GM21360 (cell line): ENCODE measurements at regions not wholly inside any gene's neighbourhood (a gene's known extent, or its start where the extent isn't known, plus 50 kb on each side); places are given as distances from the start of the nearest gene placed in this dataset.
"Not testable (repeated sequence)": the region's sequence is repeated elsewhere in the genome, so short reads cannot be mapped to it uniquely, and the experiment has no call there.

Experiments
- ATAC-seq: cut with Tn5 transposase; IDR thresholded peaks from one replicate; pipeline ENCODE4 v1.9.1; 2021; ENCODE audit warnings: mild to moderate bottlenecking, moderate library complexity; ENCODE audit not compliant: unreplicated experiment

GRCh38 chr3:192968901-192969300 lies 51.2 kb upstream of the MB21D2 start:
- ATAC-seq, result not testable (repeated sequence)

- no peak for ATAC-seq
Observed at GRCh38 chr3:192980632-192981031, 63.0 kb upstream of the MB21D2 start.

- no peak for ATAC-seq
Observed at GRCh38 chr3:192986379-192986778, 68.7 kb upstream of the MB21D2 start.

DNA sequence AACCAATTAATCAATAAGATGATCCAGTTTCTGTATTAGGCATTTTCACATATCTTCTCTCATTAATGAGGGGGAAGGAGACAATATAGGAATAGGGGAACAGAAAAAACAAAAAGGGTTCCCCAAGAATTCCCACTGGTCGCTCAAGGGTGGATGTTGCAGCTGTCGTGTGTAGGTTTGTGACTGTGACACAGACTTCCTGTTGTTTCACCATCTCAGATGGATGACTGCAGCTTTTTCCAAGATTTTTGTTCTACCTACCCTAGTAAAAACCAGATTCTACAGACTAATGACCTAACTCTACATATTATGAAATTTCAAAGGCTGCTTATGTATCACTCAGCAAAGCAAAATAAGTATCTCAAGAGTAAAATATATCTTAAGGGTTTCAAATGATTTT lies 73.7 kb upstream of the MB21D2 start:
- no peak for ATAC-seq

DNA sequence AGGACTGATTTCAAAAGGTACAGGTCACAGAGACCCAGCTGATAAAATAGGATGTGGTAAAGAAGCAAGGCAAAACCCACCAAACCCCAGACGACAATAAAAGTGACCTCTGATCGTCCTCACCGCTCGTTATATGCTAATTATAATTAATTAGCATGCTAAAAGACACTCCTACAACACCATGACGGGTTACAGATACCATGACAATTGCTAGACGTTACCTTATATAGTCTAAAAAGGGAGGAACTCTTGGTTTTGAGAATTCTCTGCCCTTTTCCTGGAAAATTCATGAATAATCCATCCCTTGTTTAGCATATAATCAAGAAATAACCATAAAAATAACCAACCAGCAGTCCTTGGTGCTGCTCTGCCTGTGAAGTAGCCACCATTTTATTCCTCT lies 74.7 kb upstream of the MB21D2 start:
- ATAC-seq, result no peak

DNA sequence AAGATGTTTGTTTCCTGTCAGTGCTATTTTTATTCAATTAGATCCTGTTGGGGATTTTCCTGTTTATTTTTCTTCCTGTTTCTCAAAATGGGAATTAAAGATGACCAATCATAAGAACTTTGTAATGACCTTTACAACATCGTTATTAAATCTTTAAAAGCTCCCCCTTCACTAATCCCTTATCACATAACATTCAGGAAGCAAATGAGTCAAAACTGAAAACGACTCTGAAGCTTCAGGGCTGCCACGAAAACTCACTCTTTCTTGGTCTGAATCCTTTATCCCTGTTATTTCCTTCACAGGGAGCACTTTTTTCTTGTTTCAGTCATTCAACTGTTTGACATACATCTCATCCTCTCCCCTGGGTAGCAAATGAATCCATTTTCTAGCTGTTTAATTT lies 75.8 kb upstream of the MB21D2 start:
- ATAC-seq, result no peak

DNA sequence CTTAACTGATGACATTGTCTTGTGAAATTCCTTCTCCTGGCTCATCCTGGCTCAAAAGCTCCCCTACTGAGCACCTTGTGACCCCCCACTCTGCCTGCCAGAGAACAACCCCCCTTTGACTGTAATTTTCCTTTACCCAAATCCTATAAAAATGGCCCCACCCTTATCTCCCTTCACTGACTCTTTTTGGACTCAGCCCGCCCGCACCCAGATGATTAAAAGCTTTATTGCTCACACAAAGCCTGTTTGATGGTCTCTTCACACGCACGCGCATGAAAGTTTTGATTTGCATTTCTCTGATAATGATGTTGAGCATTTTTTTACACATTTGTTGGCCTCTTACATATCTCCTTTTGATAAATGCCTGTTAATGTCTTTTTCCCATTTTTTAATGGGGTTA lies 83.5 kb upstream of the MB21D2 start:
- not testable (repeated sequence) for ATAC-seq

DNA sequence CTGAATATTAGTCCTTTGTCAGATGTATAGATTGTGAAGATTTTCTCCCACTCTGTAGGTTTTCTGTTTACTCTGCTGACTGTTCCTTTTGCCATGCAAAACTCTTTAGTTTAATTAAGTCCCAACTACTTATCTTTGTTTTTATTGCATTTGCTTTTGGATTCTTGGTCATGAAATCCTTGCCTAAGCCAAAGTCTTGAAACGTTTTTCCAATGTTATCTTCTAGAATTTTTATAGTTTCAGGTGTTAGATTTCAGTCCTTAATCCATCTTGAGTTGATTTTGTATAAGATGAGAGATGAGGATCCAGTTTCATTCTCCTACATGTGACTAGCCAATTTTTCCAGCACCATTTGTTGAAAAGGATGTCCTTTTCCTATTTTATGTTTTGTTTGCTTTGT lies 86.0 kb upstream of the MB21D2 start:
- not testable (repeated sequence) for ATAC-seq

DNA sequence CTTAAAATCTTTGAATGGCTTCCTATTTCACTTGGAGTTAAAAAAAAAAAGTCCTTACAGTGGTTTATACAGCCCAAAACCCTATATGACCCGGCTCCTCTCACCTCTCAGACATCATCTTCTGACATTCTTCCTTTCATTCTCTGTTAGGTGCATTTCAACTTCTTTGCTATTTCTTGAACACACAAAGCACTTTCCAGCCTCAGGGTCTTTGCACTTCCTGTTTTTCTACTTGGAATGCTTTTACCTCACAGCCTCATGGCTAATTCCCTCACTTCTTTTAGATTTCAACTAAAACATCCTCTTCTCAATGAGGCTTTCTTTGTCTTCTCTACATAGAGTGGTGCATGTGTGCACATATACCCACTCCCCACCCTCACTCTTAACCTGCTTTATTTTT lies 91.0 kb upstream of the MB21D2 start:
- ATAC-seq, result no peak

DNA sequence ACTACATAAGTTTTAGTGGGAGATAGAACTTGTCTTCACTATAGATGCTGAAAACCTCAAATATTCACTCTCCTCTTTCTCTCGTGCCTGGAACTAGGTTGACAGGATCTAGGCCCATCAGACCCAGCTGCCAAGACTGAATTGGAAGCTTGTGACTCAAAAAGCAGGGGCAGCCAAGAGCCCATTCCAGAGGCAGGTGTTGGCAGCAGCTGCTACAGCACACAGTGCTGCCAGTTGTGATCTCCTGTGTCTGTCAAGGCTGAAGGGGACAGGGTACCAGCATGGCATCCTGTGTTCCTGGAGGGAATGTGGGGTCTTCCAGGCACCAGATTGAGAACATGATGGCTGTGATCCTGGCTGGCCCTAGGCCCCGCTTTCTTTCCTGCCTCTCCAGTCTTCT lies 92.5 kb upstream of the MB21D2 start:
- no peak for ATAC-seq

DNA sequence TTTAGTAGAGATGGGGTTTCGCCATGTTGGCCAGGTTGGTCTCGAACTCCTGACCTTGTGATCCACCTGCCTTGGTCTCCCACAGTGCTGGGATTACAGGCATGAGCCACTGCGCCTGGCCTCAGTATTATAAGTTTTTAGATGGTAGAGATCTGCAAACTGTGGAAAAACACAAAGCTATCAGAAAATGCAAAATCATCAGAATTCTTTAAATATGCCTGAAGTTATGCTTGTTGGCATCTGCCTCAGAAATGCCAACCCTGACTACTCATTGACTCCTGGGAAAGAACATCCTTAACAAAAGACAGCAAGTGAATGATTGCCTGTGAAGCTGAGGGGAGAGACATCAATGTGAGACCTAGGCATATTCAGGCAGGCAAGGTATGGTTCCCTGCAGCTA lies 94.3 kb upstream of the MB21D2 start:
- no peak for ATAC-seq

- ATAC-seq, result no peak
Observed at GRCh38 chr3:193014902-193015301, 97.2 kb upstream of the MB21D2 start.

DNA sequence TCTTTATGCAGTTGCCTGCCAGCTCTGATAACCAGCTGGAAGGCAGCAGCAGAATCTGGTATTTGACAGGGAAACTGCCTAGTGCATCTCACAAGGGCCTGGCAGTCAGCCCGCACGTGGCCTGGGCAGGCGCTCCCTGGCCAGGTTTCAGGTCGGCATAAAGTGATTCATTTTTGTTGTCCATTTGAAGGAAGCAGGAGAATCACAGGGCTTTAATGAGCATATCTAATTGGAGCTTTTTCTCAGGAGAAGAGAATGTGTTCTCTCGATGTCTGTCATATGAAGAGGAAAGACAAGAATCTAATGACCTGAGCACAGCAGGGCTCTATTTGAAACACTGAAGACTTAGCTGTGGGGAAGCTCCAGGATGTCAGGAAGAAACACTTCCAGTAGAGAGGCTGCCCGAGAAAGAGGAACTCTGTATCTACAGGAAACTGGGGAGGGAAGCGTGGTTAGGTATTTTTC lies 98.8 kb upstream of the MB21D2 start:
- ATAC-seq, result no peak

DNA sequence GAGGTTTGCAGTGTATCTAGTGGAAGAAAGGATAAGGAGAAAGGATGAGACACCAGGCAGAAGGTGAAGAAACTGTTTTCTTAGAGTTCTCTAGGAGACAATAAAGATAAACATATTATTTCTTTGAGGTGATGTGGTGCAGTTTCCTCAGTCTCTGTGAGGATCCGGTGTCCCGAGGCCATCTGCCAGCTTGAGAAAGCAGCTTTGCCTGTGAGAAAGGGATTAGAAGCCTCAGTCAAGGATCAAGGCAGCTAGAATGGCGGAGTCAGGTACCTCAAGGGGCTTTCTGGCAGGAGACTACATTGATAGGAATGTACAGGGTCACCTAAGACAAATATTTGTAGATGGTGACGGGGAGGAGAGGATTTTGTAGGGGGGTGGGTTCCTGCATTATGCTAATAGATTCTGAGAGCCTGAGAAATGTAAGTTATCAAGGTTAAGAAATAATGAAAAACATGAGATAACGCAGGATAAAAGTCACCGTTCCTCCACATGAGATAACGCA lies 103.9 kb upstream of the MB21D2 start:
- ATAC-seq, result no peak

- no peak for ATAC-seq
Observed at GRCh38 chr3:193023218-193023617, 105.6 kb upstream of the MB21D2 start.

DNA sequence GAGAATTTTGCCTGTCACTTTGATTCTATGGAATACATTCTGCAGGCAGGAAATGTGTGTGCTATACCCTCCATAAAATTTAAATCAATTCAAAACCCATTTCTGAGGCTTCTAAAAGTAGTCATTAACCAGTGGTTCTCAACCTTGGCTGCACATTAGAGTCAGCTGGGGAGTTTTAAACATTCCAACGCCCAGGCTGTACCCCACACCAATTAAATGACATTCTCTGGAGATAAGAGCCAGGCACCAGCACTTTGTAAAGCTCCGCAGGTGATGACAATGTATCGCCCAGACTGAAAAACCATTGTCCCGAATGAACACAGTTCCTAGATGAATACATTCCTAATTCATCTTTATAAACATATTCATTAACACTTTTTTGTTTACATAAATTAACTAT lies 110.6 kb upstream of the MB21D2 start:
- ATAC-seq, result no peak

DNA sequence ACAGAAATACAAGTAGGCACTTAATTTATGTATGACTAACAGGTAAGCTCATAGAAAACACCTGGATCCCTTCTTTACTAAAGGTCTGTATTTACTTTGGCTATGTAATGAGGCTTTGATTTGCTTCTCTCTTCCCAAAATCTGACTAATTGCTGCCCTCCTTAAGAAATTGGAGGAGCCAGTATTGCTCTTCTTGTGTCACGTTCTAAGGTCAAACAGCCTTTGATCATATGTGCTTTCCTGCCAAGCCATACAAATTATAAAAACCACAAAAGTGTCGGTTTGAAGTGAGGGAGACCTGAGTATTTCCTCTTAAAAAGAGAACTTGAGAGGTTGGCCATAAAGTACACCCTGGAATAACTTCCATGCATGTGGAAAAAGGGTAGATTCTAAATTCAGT lies 112.1 kb upstream of the MB21D2 start:
- ATAC-seq, result no peak

DNA sequence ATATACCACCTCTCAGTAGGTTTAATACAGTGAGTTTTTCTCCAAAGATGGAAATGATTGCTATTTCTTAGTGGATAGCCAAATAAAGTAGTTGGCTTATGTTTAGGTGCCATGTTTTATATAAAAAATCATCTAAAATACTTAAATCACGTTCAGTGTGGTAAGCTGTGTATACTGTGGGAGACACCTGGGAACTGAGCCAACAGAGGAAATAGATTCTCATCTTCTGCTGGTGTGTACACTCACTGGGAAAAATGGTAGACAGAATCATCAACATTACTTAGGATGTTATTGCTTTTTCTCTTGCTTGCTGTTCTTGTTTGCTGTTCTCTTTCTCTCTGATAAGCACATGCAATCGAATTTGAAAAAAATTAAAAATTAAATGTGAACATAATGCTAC lies 112.6 kb upstream of the MB21D2 start:
- no peak for ATAC-seq

GRCh38 chr3:193031911-193032310 lies 114.3 kb upstream of the MB21D2 start:
- ATAC-seq, result no peak

DNA sequence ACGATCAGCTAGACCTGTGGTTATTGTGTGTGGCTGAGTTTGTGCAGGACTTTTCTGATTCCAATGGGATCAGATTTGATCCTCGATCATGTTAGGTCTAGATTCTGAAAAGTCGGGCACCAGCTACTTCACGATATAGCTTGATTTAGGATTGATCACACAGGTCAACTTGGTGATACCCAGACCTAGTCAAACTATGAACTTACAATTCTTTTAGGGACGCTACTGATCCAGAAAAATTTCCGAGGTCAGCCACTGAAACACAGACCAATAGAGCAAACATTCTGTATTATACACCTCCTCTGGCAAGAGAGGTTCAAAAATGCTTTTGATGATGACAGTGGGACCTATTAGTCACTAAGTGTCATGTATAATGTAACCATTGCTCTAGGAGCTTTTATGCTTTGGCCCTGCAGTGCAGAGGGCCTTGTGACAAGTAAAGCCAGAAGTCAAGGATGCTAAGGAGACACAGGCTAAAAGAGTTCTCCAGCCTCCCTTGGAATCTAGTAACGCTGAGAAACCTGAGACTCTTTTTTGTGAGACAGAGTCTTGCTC lies 115.6 kb upstream of the MB21D2 start:
- no peak for ATAC-seq

GRCh38 chr3:193037828-193038227 lies 120.2 kb upstream of the MB21D2 start:
- ATAC-seq, result not testable (repeated sequence)

DNA sequence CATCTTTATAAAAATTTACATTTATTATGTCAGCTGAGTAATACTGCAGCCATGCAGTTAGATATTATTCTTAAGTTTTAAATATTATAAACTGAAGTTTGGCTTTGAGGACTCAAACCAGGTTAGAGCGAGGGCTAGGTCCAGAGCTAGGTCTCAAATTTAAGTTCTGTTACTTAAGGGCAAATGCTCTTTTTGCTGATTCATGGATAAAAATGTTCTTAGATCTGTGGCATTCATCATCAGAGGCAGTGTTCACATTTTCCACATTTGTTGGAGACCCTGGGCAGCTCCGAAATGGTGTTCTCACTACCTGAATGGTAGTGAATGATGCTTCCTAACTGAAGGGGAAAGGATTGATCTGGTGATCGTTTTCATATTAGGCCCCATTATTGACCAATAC lies 121.4 kb upstream of the MB21D2 start:
- ATAC-seq, result no peak
